ENCODE measurements at regions not wholly inside any gene's neighbourhood (a gene's known extent, or its start where the extent isn't known, plus 50 kb on each side); places are given as distances from the start of the nearest gene placed in this dataset.

- Histone ChIP-seq H3K27me3 (ENCODE audit: low read depth) (no peaks in the 10 kb centered on the region), H3K4me1 (no peaks in the 10 kb centered on the region), H3K4me3 (no peak overlapping the region), H3K9me3 (replicated peaks) (no peaks in the 10 kb centered on the region), H3K27ac (replicated peaks) (no peak overlapping the region), H3K36me3 (no peaks in the 10 kb centered on the region)
- TF ChIP-seq CTCF (IDR thresholded peaks at IDR 0.05; ENCODE audit: borderline replicate concordance): no peak
- no peak for DNase-seq
- intact Hi-C loops (cut with micrococcal nuclease): no loop called here
Measured at GRCh38 chr2:4094743-4095142, 391.4 kb downstream of the DCDC2C start.

- Histone ChIP-seq H3K36me3 (no peaks in the 10 kb centered on the region), H3K9me3 (replicated peaks) (no peaks in the 10 kb centered on the region), H3K4me3 (no peak overlapping the region), H3K27ac (replicated peaks) (no peak overlapping the region), H3K27me3 (ENCODE audit: low read depth) (no peaks in the 10 kb centered on the region), H3K4me1 (no peaks in the 10 kb centered on the region)
- no peak for TF ChIP-seq CTCF (IDR thresholded peaks at IDR 0.05; ENCODE audit: borderline replicate concordance)
- intact Hi-C loops (cut with micrococcal nuclease): no loop called here
- no peak for DNase-seq
Measured at GRCh38 chr2:4096978-4097766, 393.8 kb downstream of the DCDC2C start.

GRCh38 chr2:4098137-4098536 is 394.8 kb downstream of the DCDC2C start:
- Histone ChIP-seq H3K4me1 (no peaks in the 10 kb centered on the region), H3K9me3 (replicated peaks) (no peaks in the 10 kb centered on the region), H3K27me3 (ENCODE audit: low read depth) (no peaks in the 10 kb centered on the region), H3K4me3 (no peak overlapping the region), H3K36me3 (no peaks in the 10 kb centered on the region), H3K27ac (replicated peaks) (no peak overlapping the region)
- no peak for TF ChIP-seq CTCF (IDR thresholded peaks at IDR 0.05; ENCODE audit: borderline replicate concordance)
- no peak for DNase-seq
- intact Hi-C loops (cut with micrococcal nuclease): no loop called here

- Histone ChIP-seq H3K9me3 (replicated peaks) (no peaks in the 10 kb centered on the region), H3K27me3 (ENCODE audit: low read depth) (peaks cover 7% of the 10 kb centered on the region), H3K4me3 (no peak overlapping the region), H3K27ac (replicated peaks) (no peak overlapping the region), H3K36me3 (no peaks in the 10 kb centered on the region), H3K4me1 (no peaks in the 10 kb centered on the region)
- intact Hi-C loops (cut with micrococcal nuclease): no loop called here
- no peak for TF ChIP-seq CTCF (IDR thresholded peaks at IDR 0.05; ENCODE audit: borderline replicate concordance)
- no peak for DNase-seq
Measured at GRCh38 chr2:4101936-4102335, 398.6 kb downstream of the DCDC2C start.

- Histone ChIP-seq H3K4me3 (no peak overlapping the region), H3K9me3 (replicated peaks) (no peaks in the 10 kb centered on the region), H3K4me1 (no peaks in the 10 kb centered on the region), H3K36me3 (no peaks in the 10 kb centered on the region), H3K27me3 (ENCODE audit: low read depth) (peaks cover 7% of the 10 kb centered on the region), H3K27ac (replicated peaks) (no peak overlapping the region)
- TF ChIP-seq CTCF (IDR thresholded peaks at IDR 0.05; ENCODE audit: borderline replicate concordance): no peak
- intact Hi-C loops (cut with micrococcal nuclease): no loop called here
- no peak for DNase-seq
Measured at GRCh38 chr2:4107179-4107578, 403.8 kb downstream of the DCDC2C start.

All from left ventricle myocardium inferior (tissue), 1 donor.